ENCODE measurements at regions not wholly inside any gene's neighbourhood (a gene's known extent, or its start where the extent isn't known, plus 50 kb on each side); places are given as distances from the start of the nearest gene placed in this dataset.

DNA sequence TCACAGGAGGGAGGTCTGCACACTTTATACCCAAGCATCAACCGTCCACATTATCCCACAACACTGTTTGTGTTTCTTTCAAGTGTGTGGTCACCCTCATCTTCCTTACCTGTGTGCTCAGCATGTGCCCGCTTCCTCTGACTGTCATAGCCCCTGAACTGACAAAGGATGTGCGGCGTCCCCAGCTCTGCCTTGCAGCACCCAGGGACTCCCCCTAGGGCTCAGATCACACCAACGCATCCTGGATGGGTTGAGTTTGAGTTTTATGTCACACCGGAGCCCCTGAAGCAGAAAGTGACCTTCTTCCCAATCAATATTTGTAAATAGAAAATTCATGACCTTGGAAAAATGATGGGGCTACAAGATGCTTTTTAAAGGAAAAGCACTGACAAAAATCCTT is 770.7 kb upstream of the TMEM132C start:
- TF ChIP-seq, protein P1, sequence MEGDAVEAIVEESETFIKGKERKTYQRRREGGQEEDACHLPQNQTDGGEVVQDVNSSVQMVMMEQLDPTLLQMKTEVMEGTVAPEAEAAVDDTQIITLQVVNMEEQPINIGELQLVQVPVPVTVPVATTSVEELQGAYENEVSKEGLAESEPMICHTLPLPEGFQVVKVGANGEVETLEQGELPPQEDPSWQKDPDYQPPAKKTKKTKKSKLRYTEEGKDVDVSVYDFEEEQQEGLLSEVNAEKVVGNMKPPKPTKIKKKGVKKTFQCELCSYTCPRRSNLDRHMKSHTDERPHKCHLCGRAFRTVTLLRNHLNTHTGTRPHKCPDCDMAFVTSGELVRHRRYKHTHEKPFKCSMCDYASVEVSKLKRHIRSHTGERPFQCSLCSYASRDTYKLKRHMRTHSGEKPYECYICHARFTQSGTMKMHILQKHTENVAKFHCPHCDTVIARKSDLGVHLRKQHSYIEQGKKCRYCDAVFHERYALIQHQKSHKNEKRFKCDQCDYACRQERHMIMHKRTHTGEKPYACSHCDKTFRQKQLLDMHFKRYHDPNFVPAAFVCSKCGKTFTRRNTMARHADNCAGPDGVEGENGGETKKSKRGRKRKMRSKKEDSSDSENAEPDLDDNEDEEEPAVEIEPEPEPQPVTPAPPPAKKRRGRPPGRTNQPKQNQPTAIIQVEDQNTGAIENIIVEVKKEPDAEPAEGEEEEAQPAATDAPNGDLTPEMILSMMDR (conservative IDR thresholded peaks at IDR 0.05 in 1 of 2, IDR thresholded peaks at IDR 0.05 in 1 of 2; ENCODE audit: extremely low read depth in 1 of 2, insufficient read depth in 1 of 2, low read depth in 1 of 2, low read length in 2 of 2): no peak
- no peak for TF ChIP-seq EZH2 (IDR thresholded peaks at IDR 0.05; ENCODE audit: borderline replicate concordance, low read length)

Measured in mammary epithelial cell (primary cell).